ENCODE measurements at regions not wholly inside any gene's neighbourhood (a gene's known extent, or its start where the extent isn't known, plus 50 kb on each side); places are given as distances from the start of the nearest gene placed in this dataset.

GRCh38 chr15:58318517-58318916 lies 113.3 kb upstream of the LIPC start:
- no peak for TF ChIP-seq ATF4 (CRISPR knock-in tag; IDR thresholded peaks at IDR 0.05)
- TF ChIP-seq NR2C2 (CRISPR knock-in tag; IDR thresholded peaks at IDR 0.05; ENCODE audit: borderline replicate concordance), result no peak
- TF ChIP-seq ZFYVE20 (CRISPR knock-in tag; IDR thresholded peaks at IDR 0.05; ENCODE audit: borderline replicate concordance, low read depth), result no peak
- no peaks in the 10 kb centered on the region for H3K4me1 ChIP-seq (ENCODE audit: insufficient read depth, low read length)
- ATAC-seq (no peak), DNase-seq (ENCODE audit: low spot score) (no peak), FAIRE-seq (no peak)
- H3K27ac ChIP-seq (ENCODE audit: extremely low read length, insufficient read depth, low read length), result no peak overlapping the region
- H3K9me3 ChIP-seq (ENCODE audit: low read length), result no peaks in the 10 kb centered on the region
- ChIA-PET POLR2A (interaction anchor here (1.9 kb wide), 1 partner anchor 14 kb away, joined by 4 read pairs; no protein-coding TSS in a partner anchor), CTCF (ENCODE audit: low intra/inter-chr PET ratio, low total read pairs) (no interaction called here)
- H3K79me2 ChIP-seq (ENCODE audit: insufficient read depth, low read length), result no peaks in the 10 kb centered on the region
- no peaks in the 10 kb centered on the region for H3K27me3 ChIP-seq (ENCODE audit: control insufficient read depth in 1 of 2, insufficient read depth in 2 of 2, low read length in 2 of 2)
- BruUV-seq (replicated peaks), result no TSS peak
- 76% methylated on average over 6 of the region's 6 CpGs for WGBS (ENCODE audit: low lambda C conversion rate)
- no peaks in the 10 kb centered on the region for H4K20me1 ChIP-seq (ENCODE audit: insufficient read depth, low read length)
- H3K4me2 ChIP-seq (ENCODE audit: low read depth, low read length), result no peak overlapping the region
- H2AFZ ChIP-seq (ENCODE audit: low read length), result no peak overlapping the region
- no peaks in the 10 kb centered on the region for H3K36me3 ChIP-seq (replicated peaks in 1 of 2; ENCODE audit: control insufficient read depth in 1 of 2, insufficient read depth in 2 of 2, low read length in 2 of 2)
- no peak overlapping the region for H3K9ac ChIP-seq (ENCODE audit: insufficient read depth, low read depth, low read length)
- in situ Hi-C loops (cut with HindIII; ENCODE audit: extremely low pct_ligation_motif_present, low pct_unique_long_range_greater_than_20kb) (no loop called here), intact Hi-C loops (cut with micrococcal nuclease; ENCODE audit: unreplicated experiment) (no loop called here)
- H3K4me3 ChIP-seq (replicated peaks in 1 of 3; ENCODE audit: insufficient read depth in 1 of 3, low read depth in 2 of 3, low read length in 3 of 3), result no peak overlapping the region

- CTCF ChIA-PET (ENCODE audit: low intra/inter-chr PET ratio, low total read pairs), result no interaction called here
- TF ChIP-seq MEIS1 (CRISPR knock-in tag; IDR thresholded peaks at IDR 0.05; ENCODE audit: borderline replicate concordance) (no peak), CEBPG (CRISPR knock-in tag; IDR thresholded peaks at IDR 0.05) (no peak), ZBTB14 (CRISPR knock-in tag; IDR thresholded peaks at IDR 0.05) (no peak), NR2F6 (IDR thresholded peaks at IDR 0.05) (no peak), NR2F6 (CRISPR knock-in tag; IDR thresholded peaks at IDR 0.05) (no peak), LCORL (IDR thresholded peaks at IDR 0.05) (no peak), LCORL (CRISPR knock-in tag; IDR thresholded peaks at IDR 0.05) (no peak), SNAPC5 (CRISPR knock-in tag; IDR thresholded peaks at IDR 0.05; ENCODE audit: borderline replicate concordance) (no peak), CHCHD3 (CRISPR knock-in tag; IDR thresholded peaks at IDR 0.05) (no peak)
- no TSS peak for BruUV-seq (replicated peaks)
- no peak overlapping the region for H3K4me2 ChIP-seq (ENCODE audit: low read depth, low read length)
- no peak overlapping the region for H2AFZ ChIP-seq (ENCODE audit: low read length)
- no peaks in the 10 kb centered on the region for H3K27me3 ChIP-seq (ENCODE audit: control insufficient read depth in 1 of 2, insufficient read depth in 2 of 2, low read length in 2 of 2)
- intact Hi-C loops (cut with micrococcal nuclease; ENCODE audit: unreplicated experiment) (no loop called here), in situ Hi-C loops (cut with HindIII; ENCODE audit: extremely low pct_ligation_motif_present, low pct_unique_long_range_greater_than_20kb) (no loop called here)
- no peaks in the 10 kb centered on the region for H4K20me1 ChIP-seq (ENCODE audit: insufficient read depth, low read length)
- H3K4me1 ChIP-seq (ENCODE audit: insufficient read depth, low read length), result no peaks in the 10 kb centered on the region
- H3K27ac ChIP-seq (ENCODE audit: extremely low read length, insufficient read depth, low read length), result no peak overlapping the region
- H3K79me2 ChIP-seq (ENCODE audit: insufficient read depth, low read length), result no peaks in the 10 kb centered on the region
- no peaks in the 10 kb centered on the region for H3K9me3 ChIP-seq (ENCODE audit: low read length)
- WGBS (ENCODE audit: low lambda C conversion rate), result 54% methylated on average over 2 of the region's 2 CpGs
- FAIRE-seq (no peak), DNase-seq (ENCODE audit: low spot score) (no peak), ATAC-seq (no peak)
- H3K4me3 ChIP-seq (replicated peaks in 1 of 3; ENCODE audit: insufficient read depth in 1 of 3, low read depth in 2 of 3, low read length in 3 of 3), result no peak overlapping the region
- no peaks in the 10 kb centered on the region for H3K36me3 ChIP-seq (replicated peaks in 1 of 2; ENCODE audit: control insufficient read depth in 1 of 2, insufficient read depth in 2 of 2, low read length in 2 of 2)
- no peak overlapping the region for H3K9ac ChIP-seq (ENCODE audit: insufficient read depth, low read depth, low read length)
- POLR2A ChIA-PET, result no interaction called here
Observed at GRCh38 chr15:58321034-58321433, 110.8 kb upstream of the LIPC start.
